Spleen (tissue), 11 donors: ENCODE measurements at regions not wholly inside any gene's neighbourhood (a gene's known extent, or its start where the extent isn't known, plus 50 kb on each side); places are given as distances from the start of the nearest gene placed in this dataset.

Experiments
- DNase-seq: peaks from one replicate; pipeline ENCODE4 v3.0.0-alpha.2; 2020
- H3K27ac ChIP-seq, 8 donors: fragments of 200-600 bp; sonication (generic) in 7 of 8; 1 replicate in 4 of 8; 2 replicates in 4 of 8; pipeline versions ENCODE4 v1.5.0 to v1.8.0; 2016 to 2021; ENCODE audit warnings: inconsistent platforms in 4 of 8, mild to moderate bottlenecking in 4 of 8, moderate library complexity in 1 of 8
- H3K27me3 ChIP-seq, 7 donors: fragments of 200-600 bp; sonication (generic) in 6 of 7; replicated peaks in 1 of 7; 1 replicate in 4 of 7; 2 replicates in 3 of 7; pipeline versions ENCODE4 v1.5.0 to v1.8.0; 2016 to 2021; ENCODE audit warnings: inconsistent platforms in 3 of 7, mild to moderate bottlenecking in 1 of 7
- H3K36me3 ChIP-seq, 6 donors: fragments of 200-600 bp; sonication (generic) in 5 of 6; 1 replicate in 4 of 6; 2 replicates in 2 of 6; pipeline versions ENCODE4 v1.5.0 to v1.8.0; 2016 to 2021; ENCODE audit warnings: inconsistent platforms in 2 of 6
- H3K4me1 ChIP-seq, 6 donors: fragments of 200-600 bp; sonication (generic) in 5 of 6; 1 replicate in 3 of 6; 2 replicates in 3 of 6; pipeline versions ENCODE4 v1.5.0 to v1.8.0; 2016 to 2021; ENCODE audit warnings: inconsistent platforms in 3 of 6
- H3K4me3 ChIP-seq, 8 donors: fragments of 200-600 bp; sonication (generic) in 7 of 8; 1 replicate in 4 of 8; 2 replicates in 4 of 8; pipeline versions ENCODE4 v1.5.0 to v1.8.0; 2016 to 2021; ENCODE audit warnings: inconsistent platforms in 4 of 8, mild to moderate bottlenecking in 4 of 8, moderate library complexity in 2 of 8
- H3K9me3 ChIP-seq, 8 donors: fragments of 200-600 bp; sonication (generic) in 7 of 8; 1 replicate in 4 of 8; 2 replicates in 4 of 8; pipeline versions ENCODE4 v1.5.0 to v1.8.0; 2016 to 2021; ENCODE audit warnings: inconsistent platforms in 4 of 8
- CTCF ChIP-seq, 11 experiments: fragments of 200-600 bp in 7 of 11; fragments of 450-650 bp in 4 of 11; sonication (generic) in 4 of 11; IDR thresholded peaks in 8 of 11; conservative IDR thresholded peaks in 3 of 11; 1 replicate in 7 of 11; 2 replicates in 4 of 11; pipeline versions ENCODE4 v1.4.0 to v1.8.0; 2016 to 2021; ENCODE audit warnings: antibody characterized with exemption in 11 of 11, inconsistent platforms in 4 of 11, mild to moderate bottlenecking in 1 of 11
- POLR2A ChIP-seq, 3 donors: fragments of 450-650 bp; IDR thresholded peaks; one replicate each; pipeline ENCODE4 v1.5.1; 2017; ENCODE audit warnings: antibody characterized with exemption in 3 of 3, mild to moderate bottlenecking in 1 of 3
- POLR2AphosphoS5 ChIP-seq, 3 donors: sonication (generic); formaldehyde crosslinking; IDR thresholded peaks; one replicate each; pipeline ENCODE4 v1.5.1; 2017; ENCODE audit warnings: antibody characterized with exemption in 3 of 3
- WGBS, 5 donors: extraction: QIAGEN DNeasy Blood & Tissue Kit in 3 of 5; methylation state at CpG; one replicate each; pipeline versions ENCODE4 v1.1.5 to v1.1.7; 2013 to 2018; 5-methylcytosine and 5-hydroxymethylcytosine counted together
- intact Hi-C: fragments of 100-400 bp; cut with DNase I; formaldehyde crosslinking; loops from one replicate; pipeline ENCODE4 v1.15.0; 2023; ENCODE audit warnings: low total_unique reads
- donor health status: healthy with polysubstance abuse.
- donor health status: DM: no; HTN: no; CAD: no; lungs with moderate emphysema.
- donor health status: DM: no; HTN: no; CAD: no.
- donor health status: Bipolar disorder and iron deficiency.
- donor health status: healthy.
- donor health status: DM: no; HTN: no; CAD: no.
- donor health status: DM: yes; HTN: yes; CAD: no.

DNA sequence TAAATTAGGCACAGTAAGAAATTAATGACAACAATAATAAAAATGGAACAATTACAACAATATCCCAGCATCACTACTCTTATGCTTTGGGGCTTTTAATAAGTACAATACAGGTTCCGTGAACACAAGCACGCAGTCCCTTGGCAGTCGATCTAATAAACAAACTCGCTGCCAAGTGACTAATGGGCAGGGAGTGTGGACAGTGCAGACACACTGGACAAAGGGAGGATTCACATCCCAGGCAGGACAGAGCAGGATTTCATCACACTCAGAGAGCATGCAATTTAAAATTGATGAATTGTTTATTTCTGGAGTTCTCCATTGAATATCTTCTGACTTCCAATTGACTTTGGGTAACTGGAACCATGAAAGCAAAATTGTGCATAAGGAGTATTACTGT is 524.1 kb upstream of the CFAP20DC start:
- Histone ChIP-seq H3K27me3 (peaks cover 0 to 4% (median 0%) of the 10 kb centered on the region in 7 donors), H3K4me3 (no peak overlapping the region), H3K4me1 (peaks cover 0 to 9% (median 4%) of the 10 kb centered on the region in 6 donors), H3K36me3 (no peaks in the 10 kb centered on the region), H3K9me3 (no peaks in the 10 kb centered on the region), H3K27ac (no peak overlapping the region)
- DNase-seq, result no peak
- WGBS, 5 donors, result 89 to 96% (median 93%) methylated on average over 4 of the region's 4 CpGs
- TF ChIP-seq CTCF (IDR thresholded peaks at IDR 0.05 in 8 of 11, conservative IDR thresholded peaks at IDR 0.05 in 3 of 11) (no peak), POLR2AphosphoS5 (IDR thresholded peaks at IDR 0.05) (no peak), POLR2A (IDR thresholded peaks at IDR 0.05) (no peak)
- intact Hi-C loops, result no loop called here

DNA sequence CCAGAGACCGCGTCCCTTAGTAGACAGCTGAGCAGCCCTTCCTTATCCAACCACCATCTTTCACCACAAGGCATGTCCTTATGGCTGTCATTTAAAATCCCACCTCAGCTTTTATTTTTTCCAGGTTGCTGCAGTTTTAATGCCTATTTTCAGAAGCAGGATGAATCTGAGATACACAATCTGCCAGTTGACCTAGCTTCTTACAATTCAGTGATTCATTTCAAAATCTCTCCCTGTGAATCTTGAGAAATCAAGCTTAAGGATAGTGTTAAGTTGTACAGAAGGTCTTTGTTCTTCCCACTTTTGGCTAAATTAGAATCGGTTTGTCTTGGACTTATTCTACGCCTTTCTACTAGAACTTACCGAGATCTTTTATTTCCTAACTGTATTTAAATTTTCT is 522.3 kb upstream of the CFAP20DC start:
- WGBS, 5 donors, result 93 to 96% (median 95%) methylated on average over 5 of the region's 5 CpGs
- Histone ChIP-seq H3K36me3 (no peaks in the 10 kb centered on the region), H3K27ac (no peak overlapping the region), H3K27me3 (peaks cover 0 to 4% (median 0%) of the 10 kb centered on the region in 7 donors), H3K4me1 (peaks cover 0 to 9% (median 4%) of the 10 kb centered on the region in 6 donors), H3K4me3 (no peak overlapping the region), H3K9me3 (no peaks in the 10 kb centered on the region)
- TF ChIP-seq CTCF (IDR thresholded peaks at IDR 0.05 in 8 of 11, conservative IDR thresholded peaks at IDR 0.05 in 3 of 11) (no peak), POLR2AphosphoS5 (IDR thresholded peaks at IDR 0.05) (no peak), POLR2A (IDR thresholded peaks at IDR 0.05) (no peak)
- intact Hi-C loops, result no loop called here
- no peak for DNase-seq

DNA sequence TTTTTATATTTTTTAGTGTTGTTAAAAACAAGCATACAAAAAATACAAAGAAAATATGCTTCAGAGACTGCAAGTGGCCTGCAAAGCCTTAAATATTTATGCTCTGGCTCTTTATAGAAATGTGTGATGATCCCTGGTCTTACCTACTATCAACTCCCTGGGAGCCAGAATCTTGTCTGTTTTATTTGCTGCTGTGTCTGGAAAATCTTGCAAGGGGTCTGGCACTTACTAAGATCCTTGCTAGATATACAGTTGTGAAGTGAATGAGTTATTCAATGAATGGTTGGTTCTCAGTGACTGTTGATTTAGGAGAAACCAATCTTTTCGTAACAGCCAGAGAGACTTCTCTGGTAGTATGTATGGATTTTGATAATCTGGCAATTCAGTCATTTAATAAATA is 521.0 kb upstream of the CFAP20DC start:
- TF ChIP-seq POLR2AphosphoS5 (IDR thresholded peaks at IDR 0.05), result no peak
- Histone ChIP-seq H3K4me3 (no peak overlapping the region), H3K27me3 (peaks cover 0 to 4% (median 0%) of the 10 kb centered on the region in 7 donors), H3K27ac (no peak overlapping the region), H3K4me1 (peaks cover 0 to 9% (median 4%) of the 10 kb centered on the region in 6 donors), H3K9me3 (no peaks in the 10 kb centered on the region), H3K36me3 (no peaks in the 10 kb centered on the region)
- 94 to 98% (median 97%) methylated on average over 1 of the region's 1 CpG for WGBS, 5 donors
- no peak for DNase-seq
- intact Hi-C loops, result no loop called here

DNA sequence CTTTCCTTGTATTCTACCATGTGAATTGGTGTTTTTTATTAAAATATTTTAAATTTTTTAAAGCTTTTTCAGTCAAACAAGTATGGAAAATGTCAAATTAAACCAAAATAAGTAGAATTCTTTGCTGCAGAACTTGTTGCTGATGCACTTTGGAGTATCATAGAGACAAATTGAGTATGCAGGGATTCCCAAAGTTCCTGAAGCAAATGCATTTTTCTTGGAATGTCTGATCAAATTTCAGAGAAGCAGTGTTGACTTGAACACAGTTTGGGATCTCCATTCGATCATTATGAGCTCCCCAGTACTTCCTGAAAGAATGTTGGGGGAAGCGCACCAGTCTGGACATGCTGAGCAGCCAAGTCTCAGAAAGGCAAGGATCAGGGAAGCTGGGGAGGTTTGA is 517.8 kb upstream of the CFAP20DC start:
- no peaks in the 10 kb centered on the region for H3K27me3 ChIP-seq
- no peaks in the 10 kb centered on the region for H3K9me3 ChIP-seq
- DNase-seq, result no peak
- H3K27ac ChIP-seq, result no peak overlapping the region
- intact Hi-C loops, result no loop called here
- no peaks in the 10 kb centered on the region for H3K4me1 ChIP-seq
- H3K4me3 ChIP-seq, result no peak overlapping the region
- WGBS, 5 donors, result 70 to 93% (median 79%) methylated on average over 2 of the region's 2 CpGs
- H3K36me3 ChIP-seq, result no peaks in the 10 kb centered on the region
- TF ChIP-seq CTCF (IDR thresholded peaks at IDR 0.05 in 8 of 11, conservative IDR thresholded peaks at IDR 0.05 in 3 of 11), result no peak
- no peak for TF ChIP-seq POLR2AphosphoS5 (IDR thresholded peaks at IDR 0.05)
- TF ChIP-seq POLR2A (IDR thresholded peaks at IDR 0.05), result no peak

- 76 to 83% (median 80%) methylated on average over 6 of the region's 6 CpGs for WGBS, 5 donors
- Histone ChIP-seq H3K27ac (no peak overlapping the region), H3K4me3 (no peak overlapping the region), H3K4me1 (no peaks in the 10 kb centered on the region), H3K27me3 (no peaks in the 10 kb centered on the region), H3K36me3 (no peaks in the 10 kb centered on the region), H3K9me3 (no peaks in the 10 kb centered on the region)
- intact Hi-C loops, result no loop called here
- DNase-seq, result no peak
- TF ChIP-seq POLR2AphosphoS5 (IDR thresholded peaks at IDR 0.05) (no peak), CTCF (IDR thresholded peaks at IDR 0.05 in 8 of 11, conservative IDR thresholded peaks at IDR 0.05 in 3 of 11) (no peak), POLR2A (IDR thresholded peaks at IDR 0.05) (no peak)
These were observed 516.7 kb upstream of the CFAP20DC start for GRCh38 chr3:59566481-59566975.
